SU-DHL-6 (cell line): ENCODE measurements at regions not wholly inside any gene's neighbourhood (a gene's known extent, or its start where the extent isn't known, plus 50 kb on each side); places are given as distances from the start of the nearest gene placed in this dataset.

Experiments used
- H2AFZ ChIP-seq: fragments of 200-600 bp; sonication (generic); 2 replicates; pipeline ENCODE4 v1.6.1; 2014; ENCODE audit warnings: low read depth, mild to moderate bottlenecking, moderate library complexity, mixed read lengths, antibody characterized with exemption, low read length; ENCODE audit not compliant: severe bottlenecking
- H3F3A ChIP-seq: fragments of 200-600 bp; shearing (Covaris generic); 2 replicates; pipeline ENCODE4 v1.6.0; 2016; ENCODE audit warnings: antibody characterized with exemption, mild to moderate bottlenecking; ENCODE audit not compliant: insufficient read depth
- H3K27ac ChIP-seq: fragments of 200-600 bp; sonication (generic); 2 replicates; pipeline ENCODE4 v1.5.1; 2016; ENCODE audit warnings: low read depth, mild to moderate bottlenecking, low read length, moderate library complexity, mixed read lengths
- H3K27me3 ChIP-seq: fragments of 200-600 bp; sonication (generic), shearing (Covaris generic); 2 replicates; pipeline ENCODE4 v1.6.0; 2014; ENCODE audit warnings: mild to moderate bottlenecking, low read length
- H3K36me3 ChIP-seq: fragments of 200-600 bp; sonication (generic); 2 replicates; pipeline ENCODE4 v1.6.1; 2014; ENCODE audit warnings: mild to moderate bottlenecking, low read length, mixed read lengths
- H3K4me2 ChIP-seq: fragments of 300-600, 200-600 bp; shearing (Covaris generic), sonication (generic); 2 replicates; pipeline ENCODE4 v1.6.0; 2014; ENCODE audit warnings: low read length, low read depth, mild to moderate bottlenecking; ENCODE audit not compliant: poor library complexity, severe bottlenecking
- H3K4me3 ChIP-seq: fragments of 200-600 bp; sonication (generic); 2 replicates; pipeline ENCODE4 v1.5.1; 2014; ENCODE audit warnings: antibody characterized with exemption, low read length, mild to moderate bottlenecking, mixed read lengths; ENCODE audit not compliant: insufficient read depth, poor library complexity, severe bottlenecking
- H3K79me2 ChIP-seq: fragments of 200-600 bp; sonication (generic); 2 replicates; pipeline ENCODE4 v1.6.1; 2014; ENCODE audit warnings: mild to moderate bottlenecking, low read length, moderate library complexity; ENCODE audit not compliant: insufficient read depth
- H3K9ac ChIP-seq: fragments of 200-600 bp; sonication (generic); 2 replicates; pipeline ENCODE4 v1.7.0; 2014; ENCODE audit warnings: mild to moderate bottlenecking, low read length
- H3K9me2 ChIP-seq: fragments of 200-600 bp; sonication (generic); replicated peaks from 2 replicates; pipeline ENCODE4 v1.6.1; 2014; ENCODE audit warnings: low read length; ENCODE audit not compliant: insufficient read depth
- H3K9me3 ChIP-seq: fragments of 200-600 bp; sonication (generic); 2 replicates; pipeline ENCODE4 v1.6.1; 2014; ENCODE audit warnings: low read length, mixed read lengths; ENCODE audit not compliant: insufficient read depth
- H4K20me1 ChIP-seq: fragments of 200-600 bp; sonication (generic); 2 replicates; pipeline ENCODE4 v1.6.1; 2014; ENCODE audit warnings: low read depth, mild to moderate bottlenecking, antibody characterized with exemption, low read length, moderate library complexity, mixed read lengths
- EZH2phosphoT487 ChIP-seq: fragments of 200-600 bp; sonication (generic), shearing (Covaris generic); conservative IDR thresholded peaks from 2 replicates; pipeline ENCODE4 v1.6.1; 2018; ENCODE audit warnings: mild to moderate bottlenecking, antibody characterized with exemption, low read length, moderate library complexity, mixed read lengths
- TF ChIP-seq, protein P1 (sequence below): fragments of 200-600 bp; sonication (generic); IDR thresholded peaks from one replicate; pipeline ENCODE4 v1.5.1; 2017; ENCODE audit warnings: antibody characterized with exemption, mild to moderate bottlenecking, low read length, moderate library complexity; ENCODE audit not compliant: insufficient read depth, poor library complexity, severe bottlenecking

DNA sequence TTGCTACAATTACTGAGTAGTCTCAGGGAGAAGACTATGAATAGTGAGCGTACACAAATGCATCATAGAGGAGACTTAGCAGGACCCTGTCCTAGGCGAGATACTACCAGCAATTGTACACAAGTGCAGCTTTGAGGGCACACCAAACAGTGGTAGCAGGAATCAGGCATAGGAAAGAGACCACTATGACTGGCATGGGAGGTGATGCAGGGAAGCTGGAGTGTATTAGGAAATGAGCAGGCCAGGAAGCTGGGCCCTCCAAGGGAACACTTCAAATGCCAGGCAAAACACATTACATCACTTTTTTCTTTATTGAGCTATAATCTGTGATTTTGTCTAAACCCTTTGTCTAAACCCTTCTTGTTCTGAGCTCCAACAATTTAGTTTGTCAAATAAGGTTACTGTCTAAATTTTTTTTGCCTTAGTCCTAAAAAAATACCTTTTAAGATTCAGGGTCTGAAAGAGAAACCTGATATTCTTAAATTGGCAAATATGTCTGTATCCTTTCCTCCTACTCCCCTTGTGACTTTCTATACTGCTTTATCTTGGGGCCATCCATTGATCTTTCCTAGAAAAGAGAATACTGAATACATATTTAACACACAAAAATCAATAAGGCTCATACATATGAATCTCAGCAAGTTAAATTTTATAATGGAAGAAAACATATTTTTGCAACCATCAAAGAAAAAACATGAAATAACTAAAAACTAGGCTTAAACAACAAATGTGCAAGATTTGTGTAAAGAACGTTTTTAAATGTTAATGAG lies 193.8 kb upstream of the PHYHIPL start:
- peaks cover 12% of the 10 kb centered on the region; the same call in 1 of the 2 replicates for H3F3A ChIP-seq
- H3K9me2 ChIP-seq = no peaks in the 10 kb centered on the region
- no peaks in the 10 kb centered on the region for H3K79me2 ChIP-seq
- H3K4me3 ChIP-seq = no peak overlapping the region
- no peaks in the 10 kb centered on the region for H3K27me3 ChIP-seq
- peak overlapping the region; percentile 35 for H2AFZ ChIP-seq
- TF ChIP-seq EZH2phosphoT487 = no peak
- TF ChIP-seq, protein P1, sequence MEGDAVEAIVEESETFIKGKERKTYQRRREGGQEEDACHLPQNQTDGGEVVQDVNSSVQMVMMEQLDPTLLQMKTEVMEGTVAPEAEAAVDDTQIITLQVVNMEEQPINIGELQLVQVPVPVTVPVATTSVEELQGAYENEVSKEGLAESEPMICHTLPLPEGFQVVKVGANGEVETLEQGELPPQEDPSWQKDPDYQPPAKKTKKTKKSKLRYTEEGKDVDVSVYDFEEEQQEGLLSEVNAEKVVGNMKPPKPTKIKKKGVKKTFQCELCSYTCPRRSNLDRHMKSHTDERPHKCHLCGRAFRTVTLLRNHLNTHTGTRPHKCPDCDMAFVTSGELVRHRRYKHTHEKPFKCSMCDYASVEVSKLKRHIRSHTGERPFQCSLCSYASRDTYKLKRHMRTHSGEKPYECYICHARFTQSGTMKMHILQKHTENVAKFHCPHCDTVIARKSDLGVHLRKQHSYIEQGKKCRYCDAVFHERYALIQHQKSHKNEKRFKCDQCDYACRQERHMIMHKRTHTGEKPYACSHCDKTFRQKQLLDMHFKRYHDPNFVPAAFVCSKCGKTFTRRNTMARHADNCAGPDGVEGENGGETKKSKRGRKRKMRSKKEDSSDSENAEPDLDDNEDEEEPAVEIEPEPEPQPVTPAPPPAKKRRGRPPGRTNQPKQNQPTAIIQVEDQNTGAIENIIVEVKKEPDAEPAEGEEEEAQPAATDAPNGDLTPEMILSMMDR = no peak
- no peak overlapping the region for H3K9ac ChIP-seq
- no peak overlapping the region for H3K27ac ChIP-seq
- H3K36me3 ChIP-seq = no peaks in the 10 kb centered on the region
- H3K4me2 ChIP-seq = no peak overlapping the region
- H3K9me3 ChIP-seq = no peaks in the 10 kb centered on the region
- H4K20me1 ChIP-seq = no peaks in the 10 kb centered on the region

DNA sequence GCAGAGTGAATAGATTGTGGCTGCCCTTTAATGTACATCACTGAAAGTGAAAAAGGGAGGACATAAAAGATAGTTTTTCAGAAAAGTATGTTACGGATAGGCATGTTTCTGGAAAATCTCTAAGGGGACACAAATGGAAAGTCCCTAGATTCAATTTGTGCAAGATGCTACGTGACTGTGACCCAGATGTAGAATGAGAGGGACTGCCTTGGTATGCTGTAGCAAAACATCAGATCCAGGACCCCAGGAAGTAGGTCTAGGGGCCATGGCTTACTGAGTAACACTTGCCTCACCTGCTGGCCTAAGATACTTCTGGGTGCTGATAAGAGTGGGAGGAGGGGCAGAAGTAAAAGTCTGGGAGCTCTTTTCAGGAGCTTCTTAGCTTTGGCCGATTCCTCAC lies 191.2 kb upstream of the PHYHIPL start:
- no peaks in the 10 kb centered on the region for H3K9me2 ChIP-seq
- H3K79me2 ChIP-seq = no peaks in the 10 kb centered on the region
- no peaks in the 10 kb centered on the region for H3K27me3 ChIP-seq
- no peak overlapping the region for H3K4me3 ChIP-seq
- peaks cover 5% of the 10 kb centered on the region; the same call in 1 of the 2 replicates for H3K9me3 ChIP-seq
- peak overlapping the region; percentile 4 for H2AFZ ChIP-seq
- no peak overlapping the region for H3K9ac ChIP-seq
- H3K36me3 ChIP-seq = peaks cover 4% of the 10 kb centered on the region; the same call in 1 of the 2 replicates
- H3K27ac ChIP-seq = no peak overlapping the region
- TF ChIP-seq, protein P1 = no peak
- no peak for TF ChIP-seq EZH2phosphoT487
- H3F3A ChIP-seq = peaks cover 30% of the 10 kb centered on the region
- no peaks in the 10 kb centered on the region for H4K20me1 ChIP-seq
- no peak overlapping the region for H3K4me2 ChIP-seq

DNA sequence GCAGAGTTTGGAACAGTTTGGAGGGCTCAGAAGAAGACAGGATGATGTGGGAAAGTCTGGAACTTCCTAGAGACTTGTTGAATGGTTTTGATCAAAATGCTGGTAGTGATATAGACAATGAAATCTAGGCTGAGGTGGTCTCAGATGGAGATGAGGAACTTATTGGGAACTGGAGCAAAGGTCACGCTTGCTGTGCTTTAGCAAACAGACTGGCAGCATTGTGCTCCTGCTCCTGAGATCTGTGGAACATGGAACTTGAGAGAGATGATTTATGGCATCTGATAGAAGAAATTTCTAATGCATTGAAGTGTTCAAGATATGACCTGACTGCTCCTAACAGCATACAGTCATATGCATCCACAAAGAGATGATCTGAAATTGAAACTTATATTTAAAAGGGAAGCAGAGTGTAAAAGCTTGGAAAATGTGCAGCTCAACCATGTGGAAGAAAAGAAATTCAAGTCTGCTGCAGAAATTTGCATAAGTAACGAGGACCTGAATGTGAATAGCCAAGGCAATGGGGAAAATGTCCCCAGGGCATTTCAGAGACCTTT lies 186.9 kb upstream of the PHYHIPL start:
- Histone ChIP-seq H3K27ac (peak overlapping the region; percentile 58), H3K27me3 (no peaks in the 10 kb centered on the region), H3K9me2 (no peaks in the 10 kb centered on the region), H3K4me3 (peak overlapping the region; percentile 3), H3K9me3 (peaks cover 20% of the 10 kb centered on the region; the same call in 1 of the 2 replicates), H4K20me1 (no peaks in the 10 kb centered on the region), H3K79me2 (no peaks in the 10 kb centered on the region), H2AFZ (peak overlapping the region; percentile 70), H3K36me3 (peaks cover 12% of the 10 kb centered on the region; the same call in 1 of the 2 replicates), H3K4me2 (no peak overlapping the region), H3F3A (peaks cover 54% of the 10 kb centered on the region), H3K9ac (peak overlapping the region; percentile 8; the same call in 1 of the 2 replicates)
- TF ChIP-seq, protein P1 = no peak
- TF ChIP-seq EZH2phosphoT487 = no peak
